ENCODE measurements at regions not wholly inside any gene's neighbourhood (a gene's known extent, or its start where the extent isn't known, plus 50 kb on each side); places are given as distances from the start of the nearest gene placed in this dataset.

- no peak for DNase-seq (ENCODE audit: low read depth)
- H3K4me3 ChIP-seq (ENCODE audit: low read depth, low read length), result no peak overlapping the region
- TF ChIP-seq POLR2A (IDR thresholded peaks at IDR 0.05; ENCODE audit: extremely low read depth, insufficient read length), result no peak
Observed at GRCh38 chr5:8123559-8123958, 254.6 kb downstream of the MTRR start.

GRCh38 chr5:8134609-8135008, 265.7 kb downstream of the MTRR start:
- TF ChIP-seq CTCF (IDR thresholded peaks at IDR 0.05; ENCODE audit: low read depth, low read length) (no peak), MAX (IDR thresholded peaks at IDR 0.05; ENCODE audit: low read depth, low read length) (no peak), MYC (IDR thresholded peaks at IDR 0.05; ENCODE audit: low read depth, low read length) (no peak), POLR2A (IDR thresholded peaks at IDR 0.05; ENCODE audit: extremely low read depth, insufficient read length) (no peak)
- H3K4me3 ChIP-seq (ENCODE audit: low read depth, low read length), result no peak overlapping the region
- DNase-seq (ENCODE audit: low read depth), result no peak

GRCh38 chr5:8135742-8136141, 266.8 kb downstream of the MTRR start:
- H3K4me3 ChIP-seq (ENCODE audit: low read depth, low read length), result no peak overlapping the region
- TF ChIP-seq POLR2A (IDR thresholded peaks at IDR 0.05; ENCODE audit: extremely low read depth, insufficient read length), result no peak
- TF ChIP-seq CTCF (IDR thresholded peaks at IDR 0.05; ENCODE audit: low read depth, low read length), result no peak
- TF ChIP-seq MYC (IDR thresholded peaks at IDR 0.05; ENCODE audit: low read depth, low read length), result no peak
- no peak for TF ChIP-seq MAX (IDR thresholded peaks at IDR 0.05; ENCODE audit: low read depth, low read length)
- no peak for DNase-seq (ENCODE audit: low read depth)

- TF ChIP-seq MYC (IDR thresholded peaks at IDR 0.05; ENCODE audit: low read depth, low read length) (no peak), POLR2A (IDR thresholded peaks at IDR 0.05; ENCODE audit: extremely low read depth, insufficient read length) (no peak)
- DNase-seq (ENCODE audit: low read depth), result no peak
- no peak overlapping the region for H3K4me3 ChIP-seq (ENCODE audit: low read depth, low read length)
Observed at GRCh38 chr5:8136271-8136670, 267.3 kb downstream of the MTRR start.

GRCh38 chr5:8137941-8138550, 269.1 kb downstream of the MTRR start:
- TF ChIP-seq MYC (IDR thresholded peaks at IDR 0.05; ENCODE audit: low read depth, low read length) (no peak), MAX (IDR thresholded peaks at IDR 0.05; ENCODE audit: low read depth, low read length) (no peak), CTCF (IDR thresholded peaks at IDR 0.05; ENCODE audit: low read depth, low read length) (no peak), POLR2A (IDR thresholded peaks at IDR 0.05; ENCODE audit: extremely low read depth, insufficient read length) (no peak)
- no peak for DNase-seq (ENCODE audit: low read depth)
- no peak overlapping the region for H3K4me3 ChIP-seq (ENCODE audit: low read depth, low read length)

- no peak overlapping the region for H3K4me3 ChIP-seq (ENCODE audit: low read depth, low read length)
- TF ChIP-seq CTCF (IDR thresholded peaks at IDR 0.05; ENCODE audit: low read depth, low read length) (no peak), POLR2A (IDR thresholded peaks at IDR 0.05; ENCODE audit: extremely low read depth, insufficient read length) (no peak), MAX (IDR thresholded peaks at IDR 0.05; ENCODE audit: low read depth, low read length) (no peak), MYC (IDR thresholded peaks at IDR 0.05; ENCODE audit: low read depth, low read length) (no peak)
- DNase-seq (ENCODE audit: low read depth), result peak; percentile 31
Observed at GRCh38 chr5:8138884-8139283, 269.9 kb downstream of the MTRR start.

- TF ChIP-seq MYC (IDR thresholded peaks at IDR 0.05; ENCODE audit: low read depth, low read length), result no peak
- no peak for TF ChIP-seq CTCF (IDR thresholded peaks at IDR 0.05; ENCODE audit: low read depth, low read length)
- no peak for TF ChIP-seq POLR2A (IDR thresholded peaks at IDR 0.05; ENCODE audit: extremely low read depth, insufficient read length)
- no peak overlapping the region for H3K4me3 ChIP-seq (ENCODE audit: low read depth, low read length)
- no peak for DNase-seq (ENCODE audit: low read depth)
Observed at GRCh38 chr5:8150791-8151190, 281.8 kb downstream of the MTRR start.
